PC-9 (cell line): ENCODE measurements at regions not wholly inside any gene's neighbourhood (a gene's known extent, or its start where the extent isn't known, plus 50 kb on each side); places are given as distances from the start of the nearest gene placed in this dataset.

Experiments used
- BruUV-seq: library from RNA; stranded (reverse); fragments of 400-500 nt; replicated peaks from 2 replicates; lab custom pipeline; 2021; lab: Mats Ljungman, UMichigan
- CTCF ChIA-PET: fragments of 300-600 bp; sonication (Branson Sonifier 250); formaldehyde crosslinking; loops from one replicate; lab custom pipeline; 2022; ENCODE audit warnings: antibody characterized with exemption; lab: Charles Lee
- POLR2A ChIA-PET: fragments of 300-600 bp; sonication (Branson Sonifier 250); formaldehyde crosslinking; loops from one replicate; lab custom pipeline; 2022; ENCODE audit warnings: antibody characterized with exemption; ENCODE audit not compliant: unreplicated experiment; lab: Charles Lee
- DNase-seq, 2 experiments: peaks; one replicate each; pipeline versions ENCODE4 v3.0.0 to v3.0.0-alpha.2; 2015 to 2022; ENCODE audit warnings: mixed read lengths in 1 of 2
- H2AFZ ChIP-seq: fragments of 200-600 bp; sonication (generic); 2 replicates; pipeline ENCODE4 v1.8.1; 2017; ENCODE audit warnings: antibody characterized with exemption
- H3F3A ChIP-seq: fragments of 200-600 bp; sonication (generic); 2 replicates; pipeline ENCODE4 v1.8.1; 2017; ENCODE audit warnings: antibody characterized with exemption, mild to moderate bottlenecking, low read depth; ENCODE audit not compliant: insufficient read depth
- H3K27ac ChIP-seq: fragments of 200-600 bp; sonication (generic); 2 replicates; pipeline ENCODE4 v1.6.1; 2016; ENCODE audit warnings: mixed run types
- H3K27me3 ChIP-seq: fragments of 200-600 bp; sonication (generic); 2 replicates; pipeline ENCODE4 v1.6.1; 2016; ENCODE audit warnings: low read depth, mixed run types; ENCODE audit not compliant: insufficient read depth
- H3K36me3 ChIP-seq: fragments of 200-600 bp; sonication (generic); 2 replicates; pipeline ENCODE4 v1.6.1; 2016; ENCODE audit warnings: low read depth, mixed run types
- H3K4me1 ChIP-seq: fragments of 200-600 bp; sonication (generic); replicated peaks from 2 replicates; pipeline ENCODE4 v1.6.1; 2016; ENCODE audit warnings: mixed run types; ENCODE audit not compliant: insufficient read depth
- H3K4me2 ChIP-seq: fragments of 200-600 bp; sonication (generic); 2 replicates; pipeline ENCODE4 v1.6.1; 2017; ENCODE audit warnings: mixed run types
- H3K4me3 ChIP-seq: fragments of 200-600 bp; sonication (generic); 2 replicates; pipeline ENCODE4 v1.6.1; 2016; ENCODE audit warnings: mixed run types
- H3K79me2 ChIP-seq: fragments of 200-600 bp; sonication (generic); 2 replicates; pipeline ENCODE4 v1.6.1; 2017; ENCODE audit warnings: low read depth, mixed run types
- H3K9me2 ChIP-seq: fragments of 200-600 bp; sonication (generic); 2 replicates; pipeline ENCODE4 v1.8.1; 2017; ENCODE audit warnings: mild to moderate bottlenecking; ENCODE audit not compliant: insufficient read depth
- H3K9me3 ChIP-seq: fragments of 200-600 bp; sonication (generic); 2 replicates; pipeline ENCODE4 v1.8.1; 2016; ENCODE audit warnings: low read depth; ENCODE audit not compliant: insufficient read depth
- H4K20me1 ChIP-seq: fragments of 200-600 bp; sonication (generic); 2 replicates; pipeline ENCODE4 v1.8.1; 2017; ENCODE audit not compliant: insufficient read depth
- EZH2 ChIP-seq: fragments of 200-600 bp; sonication (generic); IDR thresholded peaks from 2 replicates; pipeline ENCODE4 v1.8.0; 2017; ENCODE audit warnings: antibody characterized with exemption, low read depth
- intact Hi-C: fragments of 100-400 bp; cut with micrococcal nuclease; formaldehyde crosslinking; loops from one replicate; pipeline ENCODE4 v1.10.0; 2022; ENCODE audit not compliant: unreplicated experiment
- TF ChIP-seq, protein P1 (sequence below): fragments of 200-600 bp; sonication (generic); conservative IDR thresholded peaks from 2 replicates; pipeline ENCODE4 v1.6.1; 2017; ENCODE audit warnings: mixed run types, antibody characterized with exemption, mild to moderate bottlenecking, moderate library complexity

DNA sequence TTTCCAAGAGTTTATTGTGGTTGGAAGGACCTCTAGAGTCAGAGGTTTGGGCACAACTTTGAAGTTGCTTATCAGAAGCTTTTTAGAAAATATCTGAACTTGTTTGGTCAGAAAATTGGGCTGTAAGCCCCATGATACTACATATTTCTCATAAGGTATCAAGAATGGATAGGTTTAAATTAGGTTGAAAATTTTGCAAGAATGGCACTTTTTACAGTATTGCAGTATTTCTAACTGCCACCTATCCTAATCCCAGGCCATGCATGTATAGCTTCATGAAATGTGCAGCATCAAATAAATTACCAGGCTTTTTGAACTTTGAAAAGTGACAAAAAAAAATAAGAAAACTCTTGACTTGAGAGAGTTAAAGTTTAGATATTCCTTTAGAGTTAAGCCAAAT lies 367.2 kb downstream of the FIGN start:
- Histone ChIP-seq H3K27me3 (no peaks in the 10 kb centered on the region), H3K27ac (no peak overlapping the region), H3K4me3 (no peak overlapping the region), H3F3A (no peaks in the 10 kb centered on the region), H3K36me3 (no peaks in the 10 kb centered on the region), H2AFZ (no peak overlapping the region), H3K9me2 (no peaks in the 10 kb centered on the region), H3K79me2 (no peaks in the 10 kb centered on the region), H3K9me3 (no peaks in the 10 kb centered on the region), H3K4me2 (no peak overlapping the region), H4K20me1 (no peaks in the 10 kb centered on the region), H3K4me1 (no peaks in the 10 kb centered on the region)
- DNase-seq, result no peak
- ChIA-PET CTCF (no interaction called here), POLR2A (no interaction called here)
- intact Hi-C loops, result no loop called here
- TF ChIP-seq EZH2, result no peak
- TF ChIP-seq, protein P1, sequence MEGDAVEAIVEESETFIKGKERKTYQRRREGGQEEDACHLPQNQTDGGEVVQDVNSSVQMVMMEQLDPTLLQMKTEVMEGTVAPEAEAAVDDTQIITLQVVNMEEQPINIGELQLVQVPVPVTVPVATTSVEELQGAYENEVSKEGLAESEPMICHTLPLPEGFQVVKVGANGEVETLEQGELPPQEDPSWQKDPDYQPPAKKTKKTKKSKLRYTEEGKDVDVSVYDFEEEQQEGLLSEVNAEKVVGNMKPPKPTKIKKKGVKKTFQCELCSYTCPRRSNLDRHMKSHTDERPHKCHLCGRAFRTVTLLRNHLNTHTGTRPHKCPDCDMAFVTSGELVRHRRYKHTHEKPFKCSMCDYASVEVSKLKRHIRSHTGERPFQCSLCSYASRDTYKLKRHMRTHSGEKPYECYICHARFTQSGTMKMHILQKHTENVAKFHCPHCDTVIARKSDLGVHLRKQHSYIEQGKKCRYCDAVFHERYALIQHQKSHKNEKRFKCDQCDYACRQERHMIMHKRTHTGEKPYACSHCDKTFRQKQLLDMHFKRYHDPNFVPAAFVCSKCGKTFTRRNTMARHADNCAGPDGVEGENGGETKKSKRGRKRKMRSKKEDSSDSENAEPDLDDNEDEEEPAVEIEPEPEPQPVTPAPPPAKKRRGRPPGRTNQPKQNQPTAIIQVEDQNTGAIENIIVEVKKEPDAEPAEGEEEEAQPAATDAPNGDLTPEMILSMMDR, result no peak
- BruUV-seq, result no TSS peak

DNA sequence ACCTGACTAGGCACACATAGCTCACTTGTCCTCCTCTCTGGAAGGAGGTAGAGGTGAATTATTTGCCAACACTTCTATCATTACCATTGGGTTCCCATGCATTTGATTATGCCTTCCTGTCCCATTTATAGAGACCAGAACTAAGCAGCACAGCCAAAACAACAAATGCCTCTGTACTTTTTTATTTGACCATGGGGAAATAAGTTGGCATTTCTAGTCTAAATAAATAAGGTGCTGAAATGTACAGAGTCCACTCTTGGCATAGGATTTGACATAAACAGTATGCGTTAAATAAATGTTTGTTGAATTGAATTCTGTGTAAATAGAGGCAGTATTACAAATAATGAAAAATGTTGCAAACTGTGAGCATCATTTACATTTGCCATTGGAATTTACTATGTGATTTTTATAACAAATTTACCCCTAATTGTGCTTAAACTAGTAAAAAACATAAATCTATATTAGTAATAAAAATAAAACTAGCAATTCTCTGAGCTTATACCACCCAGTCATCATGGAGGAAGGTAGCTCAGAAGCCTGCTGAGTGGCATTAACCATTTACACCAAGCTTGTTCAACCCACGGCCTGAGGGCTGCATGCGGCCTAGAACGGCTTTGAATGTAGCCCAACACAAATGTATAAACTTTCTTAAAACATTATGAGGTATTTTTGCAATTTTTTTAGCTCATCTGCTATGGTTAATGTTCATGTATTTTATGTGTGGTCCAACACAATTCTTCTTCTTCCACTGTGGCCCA lies 367.8 kb downstream of the FIGN start:
- H3K27ac ChIP-seq, result no peak overlapping the region

DNA sequence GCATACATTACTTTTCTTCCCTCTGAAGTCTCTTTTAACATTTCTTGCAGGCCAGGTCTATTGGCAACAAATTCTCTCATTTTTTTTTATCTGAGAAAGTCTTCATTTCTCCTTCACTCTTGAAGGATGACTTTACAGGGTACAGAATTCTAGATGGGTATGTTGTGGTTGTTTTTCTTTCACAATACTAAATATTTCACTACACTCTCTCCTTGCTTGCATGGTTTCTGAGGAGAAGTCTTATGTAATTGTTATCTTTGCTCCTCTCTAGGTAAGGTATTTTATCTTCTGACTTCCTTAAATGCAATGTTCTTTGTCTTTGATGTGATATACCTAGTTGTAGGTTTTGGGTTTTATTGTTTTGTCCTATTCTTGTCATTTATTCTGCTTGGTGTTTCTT lies 371.1 kb downstream of the FIGN start:
- TF ChIP-seq, protein P1, result no peak
- TF ChIP-seq EZH2, result no peak
- no peak overlapping the region for H3K4me2 ChIP-seq
- no peak overlapping the region for H2AFZ ChIP-seq
- POLR2A ChIA-PET, result no interaction called here
- no peaks in the 10 kb centered on the region for H3K4me1 ChIP-seq
- no peak for DNase-seq
- intact Hi-C loops, result no loop called here
- H3K36me3 ChIP-seq, result no peaks in the 10 kb centered on the region
- H3K9me3 ChIP-seq, result no peaks in the 10 kb centered on the region
- no peaks in the 10 kb centered on the region for H3K27me3 ChIP-seq
- H3F3A ChIP-seq, result no peaks in the 10 kb centered on the region
- no peaks in the 10 kb centered on the region for H4K20me1 ChIP-seq
- H3K4me3 ChIP-seq, result no peak overlapping the region
- CTCF ChIA-PET, result no interaction called here
- H3K79me2 ChIP-seq, result no peaks in the 10 kb centered on the region
- no peaks in the 10 kb centered on the region for H3K9me2 ChIP-seq
- no TSS peak for BruUV-seq
- no peak overlapping the region for H3K27ac ChIP-seq

More for the DNA sequence above, 367.8 kb downstream of the FIGN start:
- Histone ChIP-seq H4K20me1 (no peaks in the 10 kb centered on the region), H3F3A (no peaks in the 10 kb centered on the region), H3K4me2 (no peak overlapping the region), H3K9me2 (no peaks in the 10 kb centered on the region), H3K4me3 (no peak overlapping the region), H3K9me3 (no peaks in the 10 kb centered on the region), H3K79me2 (no peaks in the 10 kb centered on the region), H3K36me3 (no peaks in the 10 kb centered on the region), H2AFZ (no peak overlapping the region), H3K4me1 (no peaks in the 10 kb centered on the region), H3K27me3 (no peaks in the 10 kb centered on the region)
- BruUV-seq, result no TSS peak
- intact Hi-C loops, result no loop called here
- ChIA-PET POLR2A (no interaction called here), CTCF (no interaction called here)
- no peak for DNase-seq
- TF ChIP-seq, protein P1, result no peak
- TF ChIP-seq EZH2, result no peak
